ENCODE measurements at regions not wholly inside any gene's neighbourhood (a gene's known extent, or its start where the extent isn't known, plus 50 kb on each side); places are given as distances from the start of the nearest gene placed in this dataset.

DNA sequence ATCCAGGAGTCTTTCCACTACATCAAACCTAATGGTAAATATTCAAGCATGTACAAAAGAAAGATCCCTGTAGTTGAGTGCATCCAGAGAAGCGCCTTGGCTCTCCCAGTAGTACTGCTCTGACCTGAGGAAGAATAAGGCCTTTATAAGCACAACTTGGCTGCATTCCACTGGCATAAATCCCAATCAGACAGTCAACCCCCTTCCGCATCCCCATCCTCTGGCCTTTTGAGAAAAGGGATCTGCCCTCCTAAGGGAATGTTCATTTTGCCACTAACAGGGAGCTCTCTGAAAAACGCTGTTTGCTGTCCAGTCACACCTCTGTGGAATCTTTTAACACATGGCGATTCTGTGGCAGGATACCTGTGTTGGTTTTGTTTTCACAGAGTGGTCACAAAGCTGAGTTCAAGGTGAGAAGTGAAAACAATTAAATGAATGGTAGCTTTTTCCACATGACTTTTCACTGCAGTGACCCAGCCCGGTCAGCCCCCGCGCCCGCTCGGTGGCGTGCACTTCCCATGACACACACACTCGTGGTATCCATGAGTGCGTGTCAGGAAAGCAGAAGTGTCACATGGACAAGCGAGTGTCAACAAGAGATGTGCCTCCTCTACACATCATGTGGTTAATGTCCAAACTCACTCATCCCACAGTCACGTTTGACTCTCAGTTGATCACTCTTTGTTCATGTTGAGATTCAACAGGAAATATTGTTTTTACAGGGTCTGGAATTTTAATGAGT is 112.2 kb upstream of the ENPP6 start:
- TF ChIP-seq, protein P1, sequence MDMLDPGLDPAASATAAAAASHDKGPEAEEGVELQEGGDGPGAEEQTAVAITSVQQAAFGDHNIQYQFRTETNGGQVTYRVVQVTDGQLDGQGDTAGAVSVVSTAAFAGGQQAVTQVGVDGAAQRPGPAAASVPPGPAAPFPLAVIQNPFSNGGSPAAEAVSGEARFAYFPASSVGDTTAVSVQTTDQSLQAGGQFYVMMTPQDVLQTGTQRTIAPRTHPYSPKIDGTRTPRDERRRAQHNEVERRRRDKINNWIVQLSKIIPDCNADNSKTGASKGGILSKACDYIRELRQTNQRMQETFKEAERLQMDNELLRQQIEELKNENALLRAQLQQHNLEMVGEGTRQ (IDR thresholded peaks at IDR 0.05; ENCODE audit: low read depth, low read length) = no peak
- TF ChIP-seq, protein P2, sequence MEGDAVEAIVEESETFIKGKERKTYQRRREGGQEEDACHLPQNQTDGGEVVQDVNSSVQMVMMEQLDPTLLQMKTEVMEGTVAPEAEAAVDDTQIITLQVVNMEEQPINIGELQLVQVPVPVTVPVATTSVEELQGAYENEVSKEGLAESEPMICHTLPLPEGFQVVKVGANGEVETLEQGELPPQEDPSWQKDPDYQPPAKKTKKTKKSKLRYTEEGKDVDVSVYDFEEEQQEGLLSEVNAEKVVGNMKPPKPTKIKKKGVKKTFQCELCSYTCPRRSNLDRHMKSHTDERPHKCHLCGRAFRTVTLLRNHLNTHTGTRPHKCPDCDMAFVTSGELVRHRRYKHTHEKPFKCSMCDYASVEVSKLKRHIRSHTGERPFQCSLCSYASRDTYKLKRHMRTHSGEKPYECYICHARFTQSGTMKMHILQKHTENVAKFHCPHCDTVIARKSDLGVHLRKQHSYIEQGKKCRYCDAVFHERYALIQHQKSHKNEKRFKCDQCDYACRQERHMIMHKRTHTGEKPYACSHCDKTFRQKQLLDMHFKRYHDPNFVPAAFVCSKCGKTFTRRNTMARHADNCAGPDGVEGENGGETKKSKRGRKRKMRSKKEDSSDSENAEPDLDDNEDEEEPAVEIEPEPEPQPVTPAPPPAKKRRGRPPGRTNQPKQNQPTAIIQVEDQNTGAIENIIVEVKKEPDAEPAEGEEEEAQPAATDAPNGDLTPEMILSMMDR (conservative IDR thresholded peaks at IDR 0.05; ENCODE audit: low read depth, low read length) = no peak
- TF ChIP-seq FOS (IDR thresholded peaks at IDR 0.05; ENCODE audit: low read depth, low read length) (no peak), POLR2A (IDR thresholded peaks at IDR 0.05; ENCODE audit: low read depth, low read length) (no peak), MXI1 (IDR thresholded peaks at IDR 0.05; ENCODE audit: borderline replicate concordance, low read depth, low read length) (no peak), NFE2L2 (IDR thresholded peaks at IDR 0.05; ENCODE audit: low read depth, low read length) (no peak), RCOR1 (IDR thresholded peaks at IDR 0.05; ENCODE audit: insufficient replicate concordance, low read length) (no peak), RFX5 (IDR thresholded peaks at IDR 0.05; ENCODE audit: low read depth, low read length) (no peak), SMC3 (IDR thresholded peaks at IDR 0.05; ENCODE audit: low read depth, low read length) (no peak), CEBPB (IDR thresholded peaks at IDR 0.05; ENCODE audit: low read depth, low read length) (no peak), RAD21 (IDR thresholded peaks at IDR 0.05; ENCODE audit: low read length) (no peak), MAFK (IDR thresholded peaks at IDR 0.05; ENCODE audit: low read depth, low read length) (no peak)
- TF ChIP-seq, protein P3, sequence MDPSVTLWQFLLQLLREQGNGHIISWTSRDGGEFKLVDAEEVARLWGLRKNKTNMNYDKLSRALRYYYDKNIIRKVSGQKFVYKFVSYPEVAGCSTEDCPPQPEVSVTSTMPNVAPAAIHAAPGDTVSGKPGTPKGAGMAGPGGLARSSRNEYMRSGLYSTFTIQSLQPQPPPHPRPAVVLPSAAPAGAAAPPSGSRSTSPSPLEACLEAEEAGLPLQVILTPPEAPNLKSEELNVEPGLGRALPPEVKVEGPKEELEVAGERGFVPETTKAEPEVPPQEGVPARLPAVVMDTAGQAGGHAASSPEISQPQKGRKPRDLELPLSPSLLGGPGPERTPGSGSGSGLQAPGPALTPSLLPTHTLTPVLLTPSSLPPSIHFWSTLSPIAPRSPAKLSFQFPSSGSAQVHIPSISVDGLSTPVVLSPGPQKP (IDR thresholded peaks at IDR 0.05; ENCODE audit: borderline replicate concordance, low read depth, low read length) = no peak

Measured in IMR-90 (cell line).